Umbilical cord (tissue), 1 donor: ENCODE measurements at regions not wholly inside any gene's neighbourhood (a gene's known extent, or its start where the extent isn't known, plus 50 kb on each side); places are given as distances from the start of the nearest gene placed in this dataset.
"Not testable (repeated sequence)": the region's sequence is repeated elsewhere in the genome, so short reads cannot be mapped to it uniquely, and the experiment has no call there.

Experiments
- DNase-seq: peaks from one replicate; pipeline ENCODE4 v3.0.0-alpha.2; 2015; ENCODE audit warnings: low spot score

DNA sequence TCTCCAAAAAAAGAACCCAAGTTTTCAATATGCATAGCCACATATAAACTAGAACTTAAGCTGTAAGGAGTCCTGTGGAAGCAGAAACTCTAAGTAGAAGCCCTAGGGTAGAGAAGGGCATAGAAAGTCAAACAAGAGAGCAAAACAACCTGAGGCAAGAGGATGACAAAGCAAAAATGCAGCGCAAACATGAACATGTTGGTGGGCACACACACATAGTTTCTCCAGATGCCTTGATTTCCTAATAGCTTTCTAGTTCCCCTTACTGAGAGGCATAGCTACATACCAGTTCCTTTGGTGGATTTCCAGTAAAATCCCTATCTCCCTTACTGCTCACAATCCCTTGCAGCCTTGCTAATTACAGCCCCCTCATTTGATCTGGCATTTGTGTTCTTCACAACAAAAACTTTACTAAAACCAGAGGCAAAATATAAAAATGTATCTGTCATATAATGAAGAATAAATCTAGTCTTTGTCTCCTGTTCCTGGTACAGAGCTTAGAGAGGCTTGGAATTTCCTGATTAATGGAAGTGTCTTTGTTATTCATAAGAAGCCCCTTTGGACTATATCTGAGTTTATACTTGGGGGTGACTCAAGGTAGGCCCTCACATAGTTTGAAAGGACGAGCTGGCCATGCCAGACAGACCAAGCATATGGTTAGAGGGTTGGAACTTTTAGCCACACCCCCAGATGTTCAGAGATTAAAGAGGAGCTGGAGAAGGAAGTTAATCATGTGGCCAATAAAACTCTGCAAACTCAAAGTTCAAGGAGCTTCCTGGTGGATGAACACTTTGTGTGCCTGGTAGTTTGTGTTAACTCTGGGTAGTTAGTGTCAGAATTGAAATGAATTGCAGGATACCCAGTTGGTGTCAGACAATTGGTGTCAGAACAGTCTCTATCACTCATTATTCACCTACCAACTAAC is 52.7 kb upstream of the ZCCHC13 start:
- DNase-seq, result peak; percentile 17

DNA sequence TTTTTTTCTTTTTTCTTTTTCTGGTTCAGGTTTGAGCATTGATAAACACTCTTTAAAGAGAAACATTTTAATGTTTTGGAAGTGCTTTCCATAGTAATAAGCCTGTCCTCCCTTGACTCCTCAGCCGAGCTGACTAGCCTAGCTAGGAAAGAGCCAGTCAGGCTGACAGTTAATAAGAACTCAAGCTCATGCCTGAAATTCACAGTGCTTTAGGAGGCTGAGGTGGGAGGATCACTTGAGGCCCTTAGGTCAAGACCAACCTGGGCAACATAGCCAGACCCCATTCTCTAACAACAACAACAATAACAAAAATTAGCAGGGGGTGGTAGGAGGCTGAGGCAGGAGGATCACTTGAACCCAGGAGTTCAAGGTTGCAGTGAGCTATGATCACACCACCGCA is 53.4 kb upstream of the ZCCHC13 start:
- DNase-seq, result no peak

DNA sequence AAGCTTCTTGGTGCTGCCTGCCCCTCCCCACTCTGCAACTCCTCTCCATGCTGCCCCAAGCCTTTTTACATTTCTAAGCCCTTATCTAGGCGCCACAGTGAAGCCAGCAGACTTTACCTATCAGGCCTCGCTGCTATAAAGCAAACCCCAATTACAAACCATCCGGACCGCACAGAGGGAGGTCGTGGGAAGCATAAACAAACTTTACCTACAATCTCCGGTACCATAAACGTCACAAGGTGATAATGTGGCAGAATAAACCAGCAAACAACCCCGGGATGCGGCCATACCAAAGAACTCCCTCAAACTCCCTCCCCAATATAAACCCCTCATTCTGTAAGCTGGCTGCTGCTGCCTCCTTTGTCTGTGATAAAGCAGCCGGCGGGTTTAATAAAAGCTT is 54.0 kb upstream of the ZCCHC13 start:
- DNase-seq, result no peak

DNA sequence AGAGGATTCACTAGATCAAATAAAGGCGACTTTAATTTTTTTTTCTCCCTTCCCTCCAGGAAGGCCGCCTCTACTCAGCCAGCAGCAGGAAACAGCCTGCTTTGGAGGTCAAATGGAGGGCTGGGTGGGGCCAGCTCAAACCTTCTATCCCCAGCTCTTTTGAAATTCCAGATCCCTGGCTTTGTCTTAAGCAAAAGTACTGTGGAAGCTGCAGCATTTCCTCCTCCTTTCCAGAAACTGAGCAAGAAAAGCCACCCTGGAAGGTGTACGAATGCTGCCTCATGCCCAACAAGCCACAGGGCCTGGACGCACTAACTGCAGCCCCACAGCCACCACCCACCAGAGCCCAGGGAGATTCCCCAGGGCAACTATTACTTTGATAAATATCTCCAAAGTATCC is 55.1 kb upstream of the ZCCHC13 start:
- DNase-seq, result peak; percentile 70

DNA sequence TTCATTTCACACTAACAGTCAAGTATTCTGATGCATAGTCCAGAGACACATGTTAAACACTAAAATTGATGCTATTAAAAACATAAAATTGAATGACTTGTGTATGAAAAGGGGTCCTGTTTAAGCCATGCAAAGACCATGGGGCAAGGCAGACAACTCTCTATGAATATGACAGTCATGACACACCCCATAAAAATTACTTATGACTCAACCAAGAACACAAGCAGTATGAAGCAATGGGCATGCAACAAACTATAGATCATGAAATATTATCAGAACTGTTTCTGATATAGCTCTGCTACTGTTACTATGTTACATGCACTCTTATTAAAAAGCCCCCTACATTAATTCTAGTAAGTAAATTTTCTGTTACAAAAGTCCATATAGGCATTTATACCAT is 57.5 kb upstream of the ZCCHC13 start:
- DNase-seq, result no peak

DNA sequence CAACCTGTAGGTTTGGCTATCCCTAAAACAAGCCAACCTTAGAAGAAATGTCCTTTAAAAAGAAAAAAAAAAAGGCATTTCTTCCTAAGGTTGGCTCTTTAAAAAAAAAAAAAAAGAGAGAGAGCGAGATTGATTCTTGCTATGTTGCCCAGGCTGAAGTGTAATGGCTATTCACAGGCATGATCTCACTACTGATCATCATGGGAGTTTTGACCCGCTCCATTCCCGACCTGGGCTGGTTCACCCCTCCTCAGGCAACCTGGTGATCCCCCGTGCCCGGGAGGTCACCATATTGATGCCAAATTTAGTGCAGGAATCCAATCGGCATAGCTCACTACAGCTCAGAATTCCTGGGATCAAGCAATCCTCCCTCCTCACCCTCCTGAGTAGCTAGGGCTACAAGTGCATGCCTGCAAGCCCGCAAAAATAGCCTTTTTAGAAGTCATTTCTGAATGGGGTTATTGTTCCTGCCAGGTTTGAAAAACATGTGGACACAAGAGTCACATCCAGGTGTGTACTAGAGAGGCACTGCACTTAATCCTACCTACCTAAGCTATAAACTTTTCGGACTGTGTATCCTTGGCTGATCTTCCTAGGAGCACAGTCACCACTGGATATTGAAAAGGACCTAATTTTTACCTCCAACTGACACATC is 61.4 kb upstream of the ZCCHC13 start:
- DNase-seq, result no peak

DNA sequence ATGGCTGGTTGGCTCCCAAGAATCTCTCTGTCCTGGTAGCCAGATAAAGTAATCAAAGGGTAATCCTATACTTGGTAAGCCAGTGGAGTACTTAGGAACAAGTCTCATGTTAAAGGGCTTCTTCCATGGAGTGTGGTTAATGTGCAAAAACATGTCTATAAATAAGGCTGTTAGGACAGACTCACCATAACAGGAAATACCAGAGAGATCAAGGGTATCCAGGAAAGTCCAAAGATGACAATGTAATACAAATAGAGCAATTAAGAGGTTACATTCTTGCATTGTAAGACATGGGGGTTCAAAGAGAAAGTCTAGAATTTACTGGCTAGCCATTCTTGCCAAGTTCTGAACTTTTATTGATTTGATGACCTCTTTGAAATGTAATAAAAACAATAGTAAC is 61.9 kb upstream of the ZCCHC13 start:
- no peak for DNase-seq

DNA sequence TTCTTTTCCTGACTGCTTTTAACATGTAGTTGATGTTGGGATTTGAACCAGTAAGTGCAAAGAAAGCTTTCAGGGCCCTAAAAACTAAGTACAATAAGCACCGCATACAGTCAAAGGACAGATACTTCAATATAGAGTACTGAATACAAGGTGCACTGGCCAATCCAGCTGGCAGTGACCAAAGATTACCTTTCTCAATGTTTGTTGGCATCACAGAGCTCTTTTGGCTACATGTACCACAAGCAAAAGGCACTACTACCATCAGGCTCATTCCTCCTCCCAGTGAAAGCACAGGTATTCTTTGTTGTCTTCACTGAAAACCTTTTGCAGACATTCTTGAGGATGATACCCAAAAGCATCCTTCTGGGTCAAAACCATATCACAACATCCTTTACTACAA is 65.2 kb upstream of the ZCCHC13 start:
- no peak for DNase-seq

DNA sequence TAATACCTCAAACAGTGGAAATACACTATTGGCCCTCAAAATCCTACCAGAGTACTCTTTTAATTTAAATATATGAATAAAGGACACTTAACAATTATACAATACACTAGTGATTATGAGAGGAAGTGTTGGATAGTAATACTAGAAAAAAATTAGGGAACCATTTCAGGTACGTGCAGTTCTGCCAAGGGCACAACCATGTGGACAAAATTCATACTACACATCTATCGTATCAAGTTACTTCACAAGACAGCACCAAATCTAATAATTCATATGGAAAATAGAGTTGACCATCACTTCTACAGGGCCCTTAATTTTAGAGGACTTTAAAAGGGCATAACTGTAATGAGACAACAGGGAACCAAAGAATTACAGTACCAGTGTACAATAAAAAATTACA is 69.2 kb upstream of the ZCCHC13 start:
- DNase-seq, result no peak

DNA sequence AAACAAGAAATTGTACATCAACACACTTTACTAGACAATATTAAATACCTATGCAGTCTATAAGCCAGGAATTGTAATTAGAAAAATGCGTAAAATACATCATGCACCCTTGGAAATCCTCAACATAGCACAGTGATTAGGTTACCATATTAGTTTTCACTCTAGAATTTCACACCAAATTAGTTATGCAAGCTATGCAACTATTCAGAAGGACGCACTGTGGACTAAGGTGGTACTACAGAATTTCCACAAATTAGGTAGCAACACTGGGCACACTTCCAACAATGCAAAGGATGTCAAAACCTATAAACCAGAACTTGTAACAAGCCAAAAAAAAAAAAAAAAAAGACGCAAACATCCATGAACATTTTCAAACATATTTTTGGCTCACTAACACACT is 71.1 kb upstream of the ZCCHC13 start:
- no peak for DNase-seq

DNA sequence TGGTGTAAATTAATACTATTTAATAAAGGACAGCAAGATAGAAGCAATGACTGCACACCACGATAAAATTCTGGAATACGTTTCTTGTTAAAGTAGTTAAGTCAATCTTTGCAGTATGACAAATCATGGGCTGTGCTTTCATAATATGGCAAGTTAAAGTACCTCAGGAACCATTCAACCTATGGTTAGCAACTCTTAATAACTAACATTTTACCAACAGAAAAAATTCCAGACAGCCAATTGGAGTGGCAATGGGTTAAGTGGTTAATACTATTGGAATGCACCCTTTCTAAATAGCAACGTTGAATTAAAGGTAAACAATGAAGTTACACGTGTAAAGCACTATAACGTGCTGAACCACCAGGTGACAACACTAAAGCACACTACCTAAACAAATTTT is 72.4 kb upstream of the ZCCHC13 start:
- DNase-seq, result no peak

DNA sequence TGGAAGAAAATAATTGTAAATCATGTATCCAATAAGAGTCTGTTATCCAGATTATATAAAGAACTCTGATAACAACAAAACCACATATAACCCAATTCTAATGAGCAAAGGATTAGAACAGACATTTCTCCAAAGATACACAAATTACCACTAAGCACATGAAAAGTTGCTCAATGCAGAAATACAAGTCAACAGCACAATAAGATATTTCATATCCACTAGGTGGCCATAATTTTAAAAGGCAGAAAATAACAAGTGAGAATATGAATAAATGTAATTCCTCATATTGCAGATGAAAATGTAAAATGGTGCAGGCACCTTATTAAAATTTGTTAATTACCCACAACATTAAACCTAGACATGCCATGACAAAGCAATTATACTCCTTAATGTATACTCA is 73.9 kb upstream of the ZCCHC13 start:
- no peak for DNase-seq

DNA sequence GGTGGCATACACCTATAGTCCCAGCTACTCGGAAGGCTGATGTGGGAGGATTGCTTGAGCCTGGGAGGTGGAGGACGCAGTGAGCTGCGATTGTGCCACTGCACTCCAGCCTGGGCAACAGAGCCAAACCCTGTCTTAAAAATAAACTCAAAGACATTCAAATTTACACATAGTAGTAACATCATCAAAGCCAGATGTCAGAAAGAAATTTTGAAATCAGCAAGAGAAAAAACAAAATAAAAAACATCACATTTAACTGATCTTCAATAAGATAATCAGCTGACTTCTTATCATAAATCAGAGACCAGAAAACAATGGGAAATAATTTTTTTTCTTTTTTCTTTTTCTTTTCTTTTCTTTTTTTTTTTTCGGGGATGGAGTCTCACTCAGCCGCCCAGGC is 78.9 kb upstream of the ZCCHC13 start:
- DNase-seq, result no peak

DNA sequence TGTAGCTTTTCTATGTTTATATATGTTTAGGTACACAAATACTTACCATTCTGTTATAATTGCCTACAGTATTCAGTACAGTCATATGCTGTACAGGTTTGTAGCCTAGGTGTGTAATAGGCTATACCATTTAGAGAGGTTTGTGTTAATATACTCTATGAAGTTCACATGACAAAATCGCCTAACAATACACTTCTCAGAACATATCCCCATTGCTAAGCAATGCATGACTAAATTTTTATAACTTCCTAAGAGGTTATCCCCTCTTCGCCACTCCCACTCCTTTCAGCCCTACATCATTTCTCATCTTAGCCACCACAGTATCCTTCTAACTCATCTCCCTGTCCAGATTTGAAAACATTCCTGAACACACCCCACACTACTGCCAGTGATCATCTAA is 83.7 kb upstream of the ZCCHC13 start:
- DNase-seq, result no peak

DNA sequence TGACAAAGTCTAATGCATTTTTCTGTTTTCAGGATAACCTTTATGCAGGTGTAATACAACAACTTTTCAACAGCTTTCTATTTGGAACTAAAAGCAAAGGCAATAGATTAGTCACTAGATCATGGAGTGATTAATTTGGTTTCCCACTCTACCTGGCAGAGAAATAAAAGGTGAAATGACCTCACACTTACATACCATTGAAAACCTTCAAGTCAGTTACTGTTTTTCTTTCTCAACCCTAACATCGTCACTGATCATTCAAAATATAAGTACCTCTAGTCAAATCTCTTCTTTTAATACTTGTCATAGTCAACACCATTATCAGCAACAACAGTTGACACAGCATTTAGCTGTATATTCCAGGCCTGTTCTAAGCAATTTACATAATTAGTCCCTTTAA is 85.1 kb upstream of the ZCCHC13 start:
- DNase-seq, result no peak

DNA sequence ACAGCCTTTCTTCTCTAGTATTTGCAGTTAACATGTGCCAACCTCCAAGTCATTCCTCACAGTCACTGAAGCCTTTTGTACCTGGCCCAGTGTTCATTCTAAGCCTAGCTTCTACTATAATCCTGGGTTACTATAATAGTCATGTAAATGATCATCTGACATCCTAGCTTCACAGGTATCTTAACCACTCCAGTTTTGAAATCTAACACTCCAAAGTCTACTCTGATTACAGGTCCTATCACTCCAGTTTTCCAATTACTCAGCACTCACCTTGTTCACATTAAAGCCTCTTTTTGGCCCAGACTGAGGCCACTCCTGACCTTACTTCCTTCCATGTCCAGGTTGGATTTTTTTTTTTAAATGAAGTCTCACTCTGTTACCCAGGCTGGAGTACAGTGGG is 87.6 kb upstream of the ZCCHC13 start:
- no peak for DNase-seq

DNA sequence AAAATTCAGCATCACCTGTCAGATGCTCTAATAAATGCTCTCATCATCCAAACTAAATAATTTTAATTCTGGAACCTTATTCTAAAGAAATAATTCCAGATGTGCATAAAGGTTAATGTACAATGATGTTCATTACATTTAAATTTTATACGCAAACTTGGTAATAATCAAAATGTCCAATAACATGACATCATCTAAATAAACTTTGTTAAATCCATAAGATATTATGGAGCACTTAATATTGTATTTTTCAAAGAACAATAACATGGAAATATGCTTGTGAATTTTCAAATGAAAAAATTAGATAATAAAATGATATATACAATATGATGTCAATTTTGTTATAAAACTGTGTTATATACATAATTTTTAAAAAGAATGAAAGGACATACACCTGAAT is 92.1 kb upstream of the ZCCHC13 start:
- no peak for DNase-seq

DNA sequence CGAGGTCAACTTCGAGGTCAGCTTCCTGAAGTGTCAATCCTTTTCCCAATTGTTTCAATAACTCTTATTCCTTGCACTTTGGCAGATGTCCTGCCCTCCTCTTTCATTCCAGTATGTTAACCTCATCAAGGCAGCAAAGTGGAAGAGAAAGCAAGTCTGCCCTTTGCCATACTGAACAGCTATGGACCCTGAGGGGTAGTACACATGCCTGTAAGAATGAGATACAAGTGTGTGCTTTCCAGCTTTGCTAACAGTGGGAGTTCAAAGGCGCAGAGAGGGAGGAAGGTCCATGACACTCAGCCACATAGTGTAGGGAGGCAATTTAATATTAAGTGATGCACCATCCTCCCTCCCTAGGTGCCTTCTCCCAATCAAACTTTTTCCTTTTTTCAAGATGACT is 96.4 kb upstream of the ZCCHC13 start:
- no peak for DNase-seq

DNA sequence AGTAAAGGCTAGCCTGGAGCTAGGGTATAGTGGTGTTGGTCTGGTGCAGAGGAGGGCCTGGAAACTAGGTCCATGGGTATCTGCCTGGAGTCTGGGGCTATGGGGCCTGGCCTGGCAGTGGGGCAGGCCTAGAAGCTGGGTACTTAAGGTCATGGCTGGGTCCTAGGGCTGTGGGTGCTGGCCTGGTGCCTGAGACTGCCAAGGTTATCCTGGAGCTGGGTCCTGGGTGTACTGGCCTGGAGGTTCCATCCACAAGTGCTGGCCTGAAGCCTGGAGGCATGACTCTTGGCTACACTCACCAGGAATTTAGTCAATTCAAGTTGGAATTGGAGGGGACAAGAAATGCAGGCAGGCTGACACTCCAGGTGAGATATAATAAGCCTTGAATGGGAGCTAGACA is 108.4 kb upstream of the ZCCHC13 start:
- no peak for DNase-seq

DNA sequence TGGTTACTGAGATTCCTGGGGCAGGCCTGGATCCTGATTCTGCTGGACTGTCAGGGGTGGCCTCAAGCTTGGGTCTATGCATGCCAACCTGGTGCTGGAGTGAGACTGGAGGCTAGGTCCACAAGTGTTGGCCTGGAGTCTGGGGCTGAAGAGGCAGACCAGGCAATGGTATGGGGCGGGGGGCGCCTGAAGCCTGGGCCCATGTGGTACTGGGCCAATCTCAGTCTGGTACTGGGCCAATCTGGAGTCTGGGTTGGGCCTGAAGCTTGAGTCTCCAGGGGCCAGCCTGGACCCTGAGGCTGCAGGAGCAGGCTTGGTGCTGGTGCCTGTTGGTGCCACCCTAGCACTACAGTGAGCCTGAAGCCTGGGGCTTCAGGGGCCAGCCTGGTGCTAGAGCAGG is 108.9 kb upstream of the ZCCHC13 start:
- DNase-seq, result no peak

DNA sequence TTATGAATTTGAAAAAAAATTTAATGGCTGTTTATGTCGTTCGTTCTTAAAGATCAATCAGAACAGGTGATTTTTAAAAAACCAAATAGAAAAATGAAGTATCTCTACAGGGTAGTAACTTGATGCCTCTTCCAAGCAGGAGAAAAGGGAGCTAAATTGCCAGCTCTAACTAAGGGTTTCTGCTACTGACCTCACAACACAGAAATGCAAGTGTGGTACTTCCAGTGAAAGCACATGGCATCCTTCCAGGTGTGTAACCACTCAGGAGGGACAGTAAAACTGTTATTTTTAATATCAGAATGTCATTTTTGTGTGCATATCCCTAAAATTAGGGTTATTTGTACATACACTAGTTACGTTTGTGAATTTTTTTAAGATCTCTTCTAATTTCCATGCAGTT is 116.8 kb upstream of the ZCCHC13 start:
- DNase-seq, result no peak

DNA sequence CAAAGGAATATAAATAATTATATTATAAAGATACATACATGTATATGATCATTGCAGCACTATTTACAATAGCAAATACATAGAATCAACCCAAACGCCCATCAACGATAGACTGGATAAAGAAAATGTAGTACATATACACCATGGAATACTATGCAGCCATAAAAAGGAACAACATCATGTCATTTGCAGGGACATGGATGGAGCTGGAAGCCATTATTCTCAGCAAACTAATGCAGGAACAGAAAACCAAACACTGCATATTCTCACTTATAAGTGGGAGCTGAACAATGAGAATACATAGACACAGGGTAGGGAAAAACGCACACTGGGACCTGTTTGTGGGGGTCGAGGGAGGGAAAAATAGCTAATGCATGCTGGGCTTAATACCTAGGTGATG is 120.9 kb upstream of the ZCCHC13 start:
- not testable (repeated sequence) for DNase-seq

DNA sequence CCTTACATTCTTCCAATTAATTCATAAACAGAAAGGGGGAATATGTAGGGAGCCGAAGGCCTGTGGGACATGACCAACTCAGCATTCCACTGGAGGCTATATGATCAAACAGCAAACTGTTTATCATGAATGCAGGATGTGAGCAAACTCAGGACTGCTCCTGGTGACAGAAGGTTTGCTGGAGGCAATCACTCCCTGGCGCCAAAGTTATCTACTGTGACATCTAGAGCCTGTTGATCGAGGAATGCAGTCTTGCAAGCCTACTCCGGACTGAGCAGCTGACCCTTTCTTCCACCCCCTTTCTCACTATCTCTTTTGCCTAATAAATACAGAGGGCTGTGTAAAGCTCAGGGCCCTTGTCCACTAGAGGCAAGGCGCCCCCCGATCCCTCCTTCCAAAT is 122.0 kb upstream of the ZCCHC13 start:
- DNase-seq, result not testable (repeated sequence)
